Hepatocyte (in vitro differentiated cells): ENCODE measurements at regions not wholly inside any gene's neighbourhood (a gene's known extent, or its start where the extent isn't known, plus 50 kb on each side); places are given as distances from the start of the nearest gene placed in this dataset.
A peak's percentile ranks its signal among the peaks of the same experiment; 100 is the strongest.
"Not testable (repeated sequence)": the region's sequence is repeated elsewhere in the genome, so short reads cannot be mapped to it uniquely, and the experiment has no call there.

ENCODE experiments used
- DNase-seq: peaks from one replicate; pipeline ENCODE4 v3.0.0-alpha.2; 2016; ENCODE audit warnings: low spot score
- H2AFZ ChIP-seq: fragments of 200-600 bp; sonication (generic); 2 replicates; pipeline ENCODE4 v1.6.0; 2016; ENCODE audit warnings: antibody characterized with exemption, mild to moderate bottlenecking
- H3K27ac ChIP-seq: fragments of 200-600 bp; sonication (generic); 2 replicates; pipeline ENCODE4 v1.5.1; 2016; ENCODE audit warnings: mild to moderate bottlenecking
- H3K27me3 ChIP-seq: fragments of 200-600 bp; sonication (generic); 2 replicates; pipeline ENCODE4 v1.6.1; 2016
- H3K36me3 ChIP-seq: fragments of 200-600 bp; sonication (generic); replicated peaks from 2 replicates; pipeline ENCODE4 v1.5.1; 2016; ENCODE audit warnings: low read depth; ENCODE audit not compliant: insufficient read depth
- H3K4me1 ChIP-seq: fragments of 200-600 bp; sonication (generic); 2 replicates; pipeline ENCODE4 v1.5.1; 2016; ENCODE audit warnings: mild to moderate bottlenecking, moderate library complexity; ENCODE audit not compliant: insufficient read depth
- H3K4me2 ChIP-seq: fragments of 200-600 bp; sonication (generic); 2 replicates; pipeline ENCODE4 v1.6.0; 2016
- H3K4me3 ChIP-seq: fragments of 200-600 bp; sonication (generic); 2 replicates; pipeline ENCODE4 v1.5.1; 2016; ENCODE audit warnings: mild to moderate bottlenecking
- H3K79me2 ChIP-seq: fragments of 200-600 bp; sonication (generic); 2 replicates; pipeline ENCODE4 v1.6.0; 2017; ENCODE audit warnings: mild to moderate bottlenecking
- H3K9me2 ChIP-seq: fragments of 200-600 bp; sonication (generic); replicated peaks from 2 replicates; pipeline ENCODE4 v1.6.0; 2017; ENCODE audit warnings: mild to moderate bottlenecking; ENCODE audit not compliant: insufficient read depth
- H3K9me3 ChIP-seq: fragments of 200-600 bp; sonication (generic); 2 replicates; pipeline ENCODE4 v1.5.1; 2016; ENCODE audit warnings: low read depth, mild to moderate bottlenecking
- H4K20me1 ChIP-seq: fragments of 200-600 bp; sonication (generic); 2 replicates; pipeline ENCODE4 v1.6.0; 2016; ENCODE audit warnings: mild to moderate bottlenecking; ENCODE audit not compliant: insufficient read depth, poor library complexity, severe bottlenecking
- EZH2 ChIP-seq: fragments of 200-600 bp; sonication (generic); IDR thresholded peaks from 2 replicates; pipeline ENCODE4 v1.6.1; 2016; ENCODE audit warnings: antibody characterized with exemption, mild to moderate bottlenecking, borderline replicate concordance
- EZH2phosphoT487 ChIP-seq: fragments of 200-600 bp; sonication (generic); IDR thresholded peaks from one replicate; pipeline ENCODE4 v1.6.1; 2018; ENCODE audit warnings: antibody characterized with exemption, mild to moderate bottlenecking, low read depth, moderate library complexity; ENCODE audit not compliant: unreplicated experiment, severe bottlenecking
- WGBS: methylation state at CpG from one replicate; pipeline ENCODE4 v1.1.6; 2016; ENCODE audit warnings: low lambda C conversion rate; ENCODE audit errors: missing lambda C conversion rate; 5-methylcytosine and 5-hydroxymethylcytosine counted together
- TF ChIP-seq, protein P1 (sequence below): fragments of 200-600 bp; sonication (generic); IDR thresholded peaks from 2 replicates; pipeline ENCODE4 v1.5.1; 2016; ENCODE audit warnings: antibody characterized with exemption, mild to moderate bottlenecking; ENCODE audit not compliant: poor library complexity

DNA sequence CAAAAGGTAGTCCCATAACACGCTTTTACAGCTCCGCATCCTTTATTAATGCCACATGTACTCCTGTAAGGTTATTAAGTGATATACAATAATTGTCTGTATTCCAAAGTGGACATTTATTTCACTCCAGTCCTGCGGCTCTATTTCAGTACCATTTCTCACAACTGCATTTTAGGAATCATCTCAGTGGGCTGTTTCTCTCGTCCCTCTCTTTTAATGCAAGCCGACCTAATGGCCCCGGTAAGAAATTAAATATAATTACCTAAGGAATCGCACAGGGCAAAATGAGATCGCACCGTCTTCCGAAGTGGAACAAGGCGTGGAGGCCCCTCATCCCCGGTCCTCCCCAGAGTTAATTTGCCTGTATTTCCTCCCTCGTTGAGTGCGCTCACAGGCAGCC is 216.5 kb downstream of the RAB11FIP2 start:
- 85% methylated on average over 14 of the region's 14 CpGs for WGBS
- Histone ChIP-seq H3K9me2 (no peaks in the 10 kb centered on the region), H3K27me3 (no peaks in the 10 kb centered on the region), H3K4me3 (no peak overlapping the region), H3K27ac (no peak overlapping the region), H2AFZ (no peak overlapping the region), H3K36me3 (no peaks in the 10 kb centered on the region), H3K79me2 (no peaks in the 10 kb centered on the region), H3K4me1 (no peaks in the 10 kb centered on the region), H3K9me3 (no peaks in the 10 kb centered on the region), H3K4me2 (no peak overlapping the region), H4K20me1 (no peaks in the 10 kb centered on the region)
- TF ChIP-seq EZH2 (no peak), EZH2phosphoT487 (no peak)
- TF ChIP-seq, protein P1, sequence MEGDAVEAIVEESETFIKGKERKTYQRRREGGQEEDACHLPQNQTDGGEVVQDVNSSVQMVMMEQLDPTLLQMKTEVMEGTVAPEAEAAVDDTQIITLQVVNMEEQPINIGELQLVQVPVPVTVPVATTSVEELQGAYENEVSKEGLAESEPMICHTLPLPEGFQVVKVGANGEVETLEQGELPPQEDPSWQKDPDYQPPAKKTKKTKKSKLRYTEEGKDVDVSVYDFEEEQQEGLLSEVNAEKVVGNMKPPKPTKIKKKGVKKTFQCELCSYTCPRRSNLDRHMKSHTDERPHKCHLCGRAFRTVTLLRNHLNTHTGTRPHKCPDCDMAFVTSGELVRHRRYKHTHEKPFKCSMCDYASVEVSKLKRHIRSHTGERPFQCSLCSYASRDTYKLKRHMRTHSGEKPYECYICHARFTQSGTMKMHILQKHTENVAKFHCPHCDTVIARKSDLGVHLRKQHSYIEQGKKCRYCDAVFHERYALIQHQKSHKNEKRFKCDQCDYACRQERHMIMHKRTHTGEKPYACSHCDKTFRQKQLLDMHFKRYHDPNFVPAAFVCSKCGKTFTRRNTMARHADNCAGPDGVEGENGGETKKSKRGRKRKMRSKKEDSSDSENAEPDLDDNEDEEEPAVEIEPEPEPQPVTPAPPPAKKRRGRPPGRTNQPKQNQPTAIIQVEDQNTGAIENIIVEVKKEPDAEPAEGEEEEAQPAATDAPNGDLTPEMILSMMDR, result no peak
- DNase-seq, result no peak

DNA sequence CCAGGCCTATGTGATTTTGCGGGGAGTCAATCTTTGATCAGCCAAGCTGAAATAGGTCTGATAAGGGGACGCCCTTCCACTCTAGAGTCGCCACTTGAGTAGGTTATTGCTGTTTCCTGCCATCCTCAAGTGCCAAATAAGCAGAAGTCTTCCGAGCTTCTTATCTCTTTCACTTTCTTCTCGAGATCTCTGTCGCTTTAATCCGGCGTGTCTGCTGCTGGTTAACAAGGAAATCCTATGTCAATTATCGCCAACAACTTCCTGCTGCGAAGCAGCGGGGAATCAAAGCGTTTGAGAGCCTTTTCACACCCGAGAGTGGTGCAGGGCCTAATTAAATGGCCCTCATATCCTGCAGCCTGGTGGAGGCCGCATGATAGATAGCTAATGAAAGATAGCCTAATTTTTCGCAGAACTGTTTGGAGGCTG is 215.9 kb downstream of the RAB11FIP2 start:
- Histone ChIP-seq H3K36me3 (no peaks in the 10 kb centered on the region), H3K79me2 (no peaks in the 10 kb centered on the region), H3K27me3 (no peaks in the 10 kb centered on the region), H3K9me2 (no peaks in the 10 kb centered on the region), H3K27ac (no peak overlapping the region), H2AFZ (no peak overlapping the region), H3K4me3 (no peak overlapping the region), H4K20me1 (no peaks in the 10 kb centered on the region), H3K9me3 (no peaks in the 10 kb centered on the region), H3K4me2 (peak overlapping the region; percentile 60), H3K4me1 (no peaks in the 10 kb centered on the region)
- 26% methylated on average over 15 of the region's 15 CpGs for WGBS
- TF ChIP-seq EZH2phosphoT487, result no peak
- TF ChIP-seq, protein P1, result no peak
- no peak for TF ChIP-seq EZH2
- DNase-seq, result no peak

DNA sequence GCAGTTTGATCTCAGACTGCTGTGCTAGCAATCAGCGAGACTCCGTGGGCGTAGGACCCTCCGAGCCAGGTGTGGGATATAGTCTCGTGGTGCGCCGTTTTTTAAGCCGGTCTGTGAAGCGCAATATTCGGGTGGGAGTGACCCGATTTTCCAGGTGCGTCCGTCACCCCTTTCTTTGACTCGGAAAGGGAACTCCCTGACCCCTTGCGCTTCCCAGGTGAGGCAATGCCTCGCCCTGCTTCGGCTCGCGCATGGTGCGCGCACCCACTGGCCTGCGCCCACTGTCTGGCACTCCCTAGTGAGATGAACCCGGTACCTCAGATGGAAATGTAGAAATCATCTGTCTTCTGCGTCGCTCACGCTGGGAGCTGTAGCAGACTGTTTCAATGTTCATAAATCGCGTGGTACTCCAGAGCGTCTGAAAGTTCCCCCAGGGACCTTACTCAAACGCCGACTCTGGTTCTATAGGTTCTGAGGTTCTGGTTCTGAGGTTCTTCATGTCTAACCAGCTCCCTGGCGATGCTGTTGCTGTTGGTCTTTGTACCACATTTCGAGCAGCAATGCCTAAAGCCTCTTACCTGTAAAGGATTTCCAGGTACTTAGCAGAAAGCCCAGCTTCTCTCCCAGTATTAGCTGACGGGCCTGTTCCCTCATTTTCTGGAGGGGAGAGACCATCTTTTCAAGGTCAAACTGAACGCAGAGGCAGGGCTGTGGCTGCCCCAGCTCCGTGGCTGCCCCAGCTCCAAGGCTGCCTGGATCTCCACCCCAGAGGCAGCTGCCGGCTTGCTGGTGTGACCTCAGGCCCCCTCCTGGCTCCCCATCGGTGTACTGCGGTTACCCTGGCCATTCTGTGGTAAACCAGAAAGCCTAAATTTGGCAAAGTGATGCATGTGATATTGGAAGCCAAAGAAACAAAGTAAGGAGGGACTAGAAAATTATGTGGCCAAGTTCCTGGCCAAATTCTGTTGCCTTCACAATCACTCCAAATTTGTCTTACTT is 207.9 kb downstream of the RAB11FIP2 start:
- H3K4me3 ChIP-seq, H3K9me2 ChIP-seq, H3K4me1 ChIP-seq, H3K9me3 ChIP-seq, H3K36me3 ChIP-seq, H3K27ac ChIP-seq, DNase-seq, H3K79me2 ChIP-seq, H4K20me1 ChIP-seq, H3K27me3 ChIP-seq: not testable (repeated sequence)
- 44% methylated on average over 34 of the region's 39 CpGs for WGBS
- Histone ChIP-seq H3K4me2 (peak overlapping the region; percentile 68), H2AFZ (peak overlapping the region; percentile 71)

DNA sequence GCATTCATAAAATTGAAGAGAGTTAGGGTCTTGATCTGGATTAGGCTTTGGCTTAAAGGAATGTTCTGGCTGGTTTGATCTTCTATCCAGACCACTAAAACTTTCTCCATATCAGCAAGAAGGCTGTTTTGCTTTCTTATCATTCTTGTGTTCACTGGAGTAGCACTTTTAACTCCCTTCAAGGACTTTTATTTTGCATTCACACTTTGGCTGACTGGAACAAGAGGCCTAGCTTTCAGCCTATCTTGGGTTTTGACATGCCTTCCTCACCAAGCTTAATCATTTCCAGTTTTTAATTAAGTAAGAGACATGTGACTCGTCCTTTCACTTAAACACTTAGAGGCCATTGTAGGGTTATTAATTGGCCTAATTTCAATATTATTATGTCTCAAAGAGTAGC is 190.3 kb downstream of the RAB11FIP2 start:
- H2AFZ ChIP-seq, H3K4me3 ChIP-seq, H3K9me2 ChIP-seq, H4K20me1 ChIP-seq, H3K27me3 ChIP-seq, H3K27ac ChIP-seq, H3K9me3 ChIP-seq, H3K4me2 ChIP-seq, H3K36me3 ChIP-seq, H3K79me2 ChIP-seq, H3K4me1 ChIP-seq, DNase-seq: not testable (repeated sequence)
- WGBS, result 77% methylated on average over 1 of the region's 1 CpG
